GM20000 (cell line): ENCODE measurements at regions not wholly inside any gene's neighbourhood (a gene's known extent, or its start where the extent isn't known, plus 50 kb on each side); places are given as distances from the start of the nearest gene placed in this dataset.

ENCODE experiments used
- DNase-seq: peaks from one replicate; pipeline ENCODE4 v3.0.0; 2012; ENCODE audit warnings: low spot score
- CTCF ChIP-seq: IDR thresholded peaks from 2 replicates; pipeline ENCODE4 v1.5.1; 2012; ENCODE audit warnings: mild to moderate bottlenecking, control low read depth; ENCODE audit errors: extremely low read depth, missing control alignments

DNA sequence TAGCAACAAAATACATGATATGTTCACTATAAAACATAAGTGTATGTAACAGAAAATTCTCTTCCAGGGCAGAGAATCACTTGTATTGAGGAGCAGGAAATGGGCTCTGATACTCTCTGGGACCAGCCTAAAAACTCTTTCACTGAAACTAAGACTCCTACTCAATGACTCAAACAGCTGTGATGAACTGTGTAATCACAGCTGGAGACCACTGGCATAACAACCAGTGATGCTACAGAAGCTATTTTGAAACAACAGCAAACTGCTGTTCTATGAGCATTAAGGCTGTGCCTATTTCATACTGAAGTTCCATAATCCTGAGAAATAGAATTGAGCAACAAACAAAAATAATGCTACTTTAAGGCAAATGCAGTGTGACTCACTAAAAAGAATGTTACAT is 594.0 kb downstream of the HINT1 start:
- no peak for DNase-seq
- no peak for TF ChIP-seq CTCF

GRCh38 chr5:130568791-130569190 is 596.3 kb downstream of the HINT1 start:
- no peak for TF ChIP-seq CTCF
- no peak for DNase-seq

GRCh38 chr5:130555429-130555828 is 609.6 kb downstream of the HINT1 start:
- no peak for DNase-seq
- no peak for TF ChIP-seq CTCF

GRCh38 chr5:130550562-130550928 is 614.5 kb downstream of the HINT1 start:
- TF ChIP-seq CTCF = no peak
- no peak for DNase-seq

DNA sequence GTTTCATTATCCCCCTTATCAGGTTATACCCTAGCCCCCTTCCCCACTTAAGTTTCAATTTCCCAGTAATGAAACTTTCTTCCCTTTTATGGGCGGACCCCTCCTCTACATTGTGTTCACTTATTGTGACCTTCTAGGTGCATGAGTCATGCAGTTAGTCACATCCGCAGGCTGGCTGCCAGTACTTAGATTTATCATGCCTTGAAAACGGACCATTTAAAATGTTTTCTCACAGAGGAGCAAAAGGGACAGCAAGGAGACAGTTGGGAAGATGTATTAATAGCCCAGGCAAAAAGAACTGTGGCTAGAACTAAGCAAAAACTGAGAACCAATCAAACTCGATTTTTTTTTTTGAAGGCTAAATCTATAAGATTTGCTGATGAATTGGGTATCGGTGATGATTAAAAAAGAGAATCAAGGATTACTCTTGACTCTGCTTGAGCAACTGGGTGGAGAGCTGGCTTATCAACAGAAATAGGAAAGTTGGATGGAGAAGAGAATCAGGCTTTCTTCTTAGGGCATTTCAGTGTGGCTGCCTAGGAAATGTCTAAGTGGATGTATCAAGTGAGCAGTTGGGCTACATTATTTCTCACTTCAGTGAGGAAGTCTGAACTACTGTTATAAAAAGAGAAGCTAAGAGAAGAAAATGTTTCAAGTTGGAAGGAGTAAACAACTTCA is 615.0 kb downstream of the HINT1 start:
- no peak for TF ChIP-seq CTCF
- no peak for DNase-seq

DNA sequence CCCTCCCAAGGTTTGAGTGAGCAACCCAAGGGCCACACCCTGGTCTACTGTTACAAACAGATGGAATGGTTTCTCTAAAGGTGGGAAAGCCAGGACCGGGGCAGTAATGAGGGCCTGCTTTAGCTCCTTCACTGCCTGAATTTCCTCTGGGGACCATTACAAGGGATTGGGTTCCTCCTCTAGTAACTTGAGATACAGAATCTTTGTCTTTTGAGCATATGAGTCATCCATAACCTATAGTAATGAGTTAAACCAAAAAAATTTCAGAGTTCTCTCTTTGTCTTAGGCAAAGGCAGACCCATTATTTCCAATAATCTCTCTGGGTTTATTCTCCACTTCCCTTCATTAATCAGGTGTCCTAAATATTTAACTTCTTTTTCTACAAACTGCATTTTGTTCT is 618.8 kb downstream of the HINT1 start:
- no peak for TF ChIP-seq CTCF

DNA sequence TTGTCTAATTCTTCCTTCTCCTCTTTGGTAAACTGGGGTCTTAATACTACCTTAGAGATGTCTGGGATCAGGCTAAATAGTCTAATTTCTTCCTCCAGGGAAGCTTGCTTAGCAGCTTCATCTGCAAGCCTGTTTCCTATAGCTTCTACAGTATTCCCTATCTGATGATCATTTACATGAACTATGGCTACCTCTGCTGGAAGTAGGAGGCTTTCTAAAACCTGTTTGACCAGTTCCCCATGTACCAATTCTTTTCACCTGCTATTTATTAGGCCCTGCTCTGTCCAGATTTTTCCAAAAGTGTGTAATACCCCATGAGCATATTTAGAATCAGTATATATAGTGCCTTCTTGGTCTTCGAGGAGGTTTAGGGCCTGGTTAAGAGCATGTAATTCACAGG is 619.8 kb downstream of the HINT1 start:
- no peak for TF ChIP-seq CTCF
- DNase-seq = no peak

More for the DNA sequence above, 618.8 kb downstream of the HINT1 start:
- DNase-seq = no peak
